ENCODE measurements at regions not wholly inside any gene's neighbourhood (a gene's known extent, or its start where the extent isn't known, plus 50 kb on each side); places are given as distances from the start of the nearest gene placed in this dataset.

GRCh38 chr10:125419146-125419545 is 258.8 kb upstream of the CTBP2 start:
- no peak overlapping the region for H2BK12ac ChIP-seq (ENCODE audit: low read length)
- no peak overlapping the region for H2BK120ac ChIP-seq (ENCODE audit: low read depth, low read length)
- peaks cover 0 to 15% (median 0%) of the 10 kb centered on the region in 3 experiments for H3K27me3 ChIP-seq (ENCODE audit: control insufficient read depth in 3 of 3, insufficient read depth in 3 of 3, low read depth in 1 of 3, low read length in 3 of 3)
- no peak overlapping the region for H3K18ac ChIP-seq (ENCODE audit: low read length)
- H2AFZ ChIP-seq (ENCODE audit: low read length): no peak overlapping the region
- no CpG with 5 or more reads among the region's 8 CpGs for WGBS, 2 donors (ENCODE audit: extremely low coverage in 2 of 2, insufficient read length in 2 of 2, insufficient replicate concordance in 1 of 2)
- H2AK5ac ChIP-seq (ENCODE audit: low read depth, low read length): no peak overlapping the region
- no peak overlapping the region for H2BK5ac ChIP-seq (ENCODE audit: low read length)
- no peak for DNase-seq (ENCODE audit: low spot score)
- H3K27ac ChIP-seq (replicated peaks; ENCODE audit: low read length): no peak overlapping the region
- H3K14ac ChIP-seq (ENCODE audit: low read length): no peak overlapping the region
- H2BK15ac ChIP-seq (ENCODE audit: low read length): no peak overlapping the region
- no peak overlapping the region for H3K4ac ChIP-seq (ENCODE audit: low read length)
- peak overlapping the region; percentile 37 for H3K23ac ChIP-seq (ENCODE audit: low read depth, low read length, poor library complexity)
- H3K36me3 ChIP-seq (replicated peaks in 1 of 2; ENCODE audit: control insufficient read depth in 2 of 2, insufficient read depth in 2 of 2, low read length in 2 of 2): no peaks in the 10 kb centered on the region
- H4K8ac ChIP-seq (ENCODE audit: low read depth, low read length): no peak overlapping the region
- no peaks in the 10 kb centered on the region for H3K79me1 ChIP-seq (ENCODE audit: low read depth, low read length)
- H3K4me3 ChIP-seq (ENCODE audit: low read length in 2 of 2): no peak overlapping the region
- H4K91ac ChIP-seq (ENCODE audit: low read depth, low read length, poor library complexity): no peak overlapping the region
- no peak overlapping the region for H3K9ac ChIP-seq (ENCODE audit: low read depth, low read length, poor library complexity)
- H3K9me3 ChIP-seq (replicated peaks in 1 of 2; ENCODE audit: control insufficient read depth in 2 of 2, insufficient read depth in 1 of 2, low read depth in 1 of 2, low read length in 2 of 2): peaks cover 0 to 5% of the 10 kb centered on the region in 2 donors
- peaks cover 0 to 1% of the 10 kb centered on the region in 2 donors for H3K4me1 ChIP-seq (ENCODE audit: control insufficient read depth in 2 of 2, insufficient read depth in 1 of 2, low read depth in 1 of 2, low read length in 2 of 2)
- H3K4me2 ChIP-seq (ENCODE audit: insufficient read depth, low read length, poor library complexity, severe bottlenecking): no peak overlapping the region

DNA sequence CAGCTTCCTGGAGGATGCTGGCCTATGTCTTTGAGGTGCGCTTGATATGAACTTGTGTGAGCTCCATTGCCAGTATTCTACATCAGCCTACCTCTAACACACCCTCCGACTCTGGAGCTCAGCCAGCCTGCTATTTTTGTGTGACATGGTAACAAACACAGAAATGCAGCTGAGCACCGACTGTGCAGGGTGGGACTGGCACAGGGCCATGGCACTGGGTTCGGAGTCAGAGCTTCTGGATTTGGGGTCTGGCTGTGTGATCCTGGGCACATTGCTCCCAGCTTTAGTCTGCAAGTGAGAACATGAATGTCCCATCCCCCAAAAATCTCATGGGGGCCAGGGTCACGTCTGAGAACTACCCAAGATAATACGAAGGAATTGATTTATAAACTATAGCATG is 257.2 kb upstream of the CTBP2 start:
- Histone ChIP-seq H2AFZ (ENCODE audit: low read length) (no peak overlapping the region), H3K14ac (ENCODE audit: low read length) (no peak overlapping the region), H3K79me1 (ENCODE audit: low read depth, low read length) (no peaks in the 10 kb centered on the region), H3K4me1 (ENCODE audit: control insufficient read depth in 2 of 2, insufficient read depth in 1 of 2, low read depth in 1 of 2, low read length in 2 of 2) (peaks cover 0 to 1% of the 10 kb centered on the region in 2 donors), H3K36me3 (replicated peaks in 1 of 2; ENCODE audit: control insufficient read depth in 2 of 2, insufficient read depth in 2 of 2, low read length in 2 of 2) (no peaks in the 10 kb centered on the region), H3K4me2 (ENCODE audit: insufficient read depth, low read length, poor library complexity, severe bottlenecking) (no peak overlapping the region), H2AK5ac (ENCODE audit: low read depth, low read length) (no peak overlapping the region), H4K91ac (ENCODE audit: low read depth, low read length, poor library complexity) (no peak overlapping the region), H4K8ac (ENCODE audit: low read depth, low read length) (no peak overlapping the region), H3K9ac (ENCODE audit: low read depth, low read length, poor library complexity) (no peak overlapping the region), H3K18ac (ENCODE audit: low read length) (no peak overlapping the region), H3K4me3 (ENCODE audit: low read length in 2 of 2) (peak overlapping the region in 1 of 2 donors; percentile 12), H3K4ac (ENCODE audit: low read length) (no peak overlapping the region), H3K27ac (replicated peaks; ENCODE audit: low read length) (no peak overlapping the region), H2BK12ac (ENCODE audit: low read length) (no peak overlapping the region), H2BK5ac (ENCODE audit: low read length) (no peak overlapping the region), H3K27me3 (ENCODE audit: control insufficient read depth in 3 of 3, insufficient read depth in 3 of 3, low read depth in 1 of 3, low read length in 3 of 3) (peaks cover 0 to 15% (median 0%) of the 10 kb centered on the region in 3 experiments), H3K9me3 (replicated peaks in 1 of 2; ENCODE audit: control insufficient read depth in 2 of 2, insufficient read depth in 1 of 2, low read depth in 1 of 2, low read length in 2 of 2) (peaks cover 0 to 5% of the 10 kb centered on the region in 2 donors), H2BK120ac (ENCODE audit: low read depth, low read length) (no peak overlapping the region), H3K23ac (ENCODE audit: low read depth, low read length, poor library complexity) (no peak overlapping the region), H2BK15ac (ENCODE audit: low read length) (no peak overlapping the region)
- no peak for DNase-seq (ENCODE audit: low spot score)
- no CpG with 5 or more reads among the region's 6 CpGs for WGBS, 2 donors (ENCODE audit: extremely low coverage in 2 of 2, insufficient read length in 2 of 2, insufficient replicate concordance in 1 of 2)

- DNase-seq (ENCODE audit: low spot score): no peak
Measured at GRCh38 chr10:125415964-125416363, 255.6 kb upstream of the CTBP2 start.

GRCh38 chr10:125415006-125415633 is 254.8 kb upstream of the CTBP2 start:
- Histone ChIP-seq H4K91ac (ENCODE audit: low read depth, low read length, poor library complexity) (no peak overlapping the region), H3K4me2 (ENCODE audit: insufficient read depth, low read length, poor library complexity, severe bottlenecking) (no peak overlapping the region), H2BK120ac (ENCODE audit: low read depth, low read length) (no peak overlapping the region), H3K4ac (ENCODE audit: low read length) (no peak overlapping the region), H3K18ac (ENCODE audit: low read length) (no peak overlapping the region), H3K36me3 (replicated peaks in 1 of 2; ENCODE audit: control insufficient read depth in 2 of 2, insufficient read depth in 2 of 2, low read length in 2 of 2) (no peaks in the 10 kb centered on the region), H2BK5ac (ENCODE audit: low read length) (no peak overlapping the region), H3K9ac (ENCODE audit: low read depth, low read length, poor library complexity) (no peak overlapping the region), H2AFZ (ENCODE audit: low read length) (no peak overlapping the region), H3K4me3 (ENCODE audit: low read length in 2 of 2) (no peak overlapping the region), H3K27me3 (ENCODE audit: control insufficient read depth in 3 of 3, insufficient read depth in 3 of 3, low read depth in 1 of 3, low read length in 3 of 3) (peaks cover 0 to 15% (median 0%) of the 10 kb centered on the region in 3 experiments), H3K79me1 (ENCODE audit: low read depth, low read length) (no peaks in the 10 kb centered on the region), H3K4me1 (ENCODE audit: control insufficient read depth in 2 of 2, insufficient read depth in 1 of 2, low read depth in 1 of 2, low read length in 2 of 2) (peaks cover 0 to 1% of the 10 kb centered on the region in 2 donors), H3K14ac (ENCODE audit: low read length) (no peak overlapping the region), H2BK15ac (ENCODE audit: low read length) (no peak overlapping the region), H3K9me3 (replicated peaks in 1 of 2; ENCODE audit: control insufficient read depth in 2 of 2, insufficient read depth in 1 of 2, low read depth in 1 of 2, low read length in 2 of 2) (peaks cover 0 to 5% of the 10 kb centered on the region in 2 donors), H3K27ac (replicated peaks; ENCODE audit: low read length) (no peak overlapping the region), H2BK12ac (ENCODE audit: low read length) (no peak overlapping the region), H3K23ac (ENCODE audit: low read depth, low read length, poor library complexity) (no peak overlapping the region), H4K8ac (ENCODE audit: low read depth, low read length) (no peak overlapping the region), H2AK5ac (ENCODE audit: low read depth, low read length) (no peak overlapping the region)
- WGBS, 2 donors (ENCODE audit: extremely low coverage in 2 of 2, insufficient read length in 2 of 2, insufficient replicate concordance in 1 of 2): no CpG with 5 or more reads among the region's 16 CpGs
- DNase-seq (ENCODE audit: low spot score): no peak

More at GRCh38 chr10:125415964-125416363, 255.6 kb upstream of the CTBP2 start:
- H3K23ac ChIP-seq (ENCODE audit: low read depth, low read length, poor library complexity): no peak overlapping the region
- H3K4me2 ChIP-seq (ENCODE audit: insufficient read depth, low read length, poor library complexity, severe bottlenecking): no peak overlapping the region
- H2AK5ac ChIP-seq (ENCODE audit: low read depth, low read length): no peak overlapping the region
- H2BK120ac ChIP-seq (ENCODE audit: low read depth, low read length): no peak overlapping the region
- H3K18ac ChIP-seq (ENCODE audit: low read length): no peak overlapping the region
- no peak overlapping the region for H2AFZ ChIP-seq (ENCODE audit: low read length)
- peak overlapping the region; percentile 32 for H3K9ac ChIP-seq (ENCODE audit: low read depth, low read length, poor library complexity)
- no peaks in the 10 kb centered on the region for H3K36me3 ChIP-seq (replicated peaks in 1 of 2; ENCODE audit: control insufficient read depth in 2 of 2, insufficient read depth in 2 of 2, low read length in 2 of 2)
- no CpG with 5 or more reads among the region's 2 CpGs for WGBS, 2 donors (ENCODE audit: extremely low coverage in 2 of 2, insufficient read length in 2 of 2, insufficient replicate concordance in 1 of 2)
- no peak overlapping the region for H2BK5ac ChIP-seq (ENCODE audit: low read length)
- H4K91ac ChIP-seq (ENCODE audit: low read depth, low read length, poor library complexity): no peak overlapping the region
- H3K79me1 ChIP-seq (ENCODE audit: low read depth, low read length): no peaks in the 10 kb centered on the region
- H3K27me3 ChIP-seq (ENCODE audit: control insufficient read depth in 3 of 3, insufficient read depth in 3 of 3, low read depth in 1 of 3, low read length in 3 of 3): peaks cover 0 to 15% (median 0%) of the 10 kb centered on the region in 3 experiments
- peaks cover 0 to 1% of the 10 kb centered on the region in 2 donors for H3K4me1 ChIP-seq (ENCODE audit: control insufficient read depth in 2 of 2, insufficient read depth in 1 of 2, low read depth in 1 of 2, low read length in 2 of 2)
- H4K8ac ChIP-seq (ENCODE audit: low read depth, low read length): no peak overlapping the region
- H3K14ac ChIP-seq (ENCODE audit: low read length): no peak overlapping the region
- H2BK12ac ChIP-seq (ENCODE audit: low read length): no peak overlapping the region
- no peak overlapping the region for H3K4ac ChIP-seq (ENCODE audit: low read length)
- peaks cover 0 to 5% of the 10 kb centered on the region in 2 donors for H3K9me3 ChIP-seq (replicated peaks in 1 of 2; ENCODE audit: control insufficient read depth in 2 of 2, insufficient read depth in 1 of 2, low read depth in 1 of 2, low read length in 2 of 2)
- no peak overlapping the region for H3K27ac ChIP-seq (replicated peaks; ENCODE audit: low read length)
- H2BK15ac ChIP-seq (ENCODE audit: low read length): no peak overlapping the region
- H3K4me3 ChIP-seq (ENCODE audit: low read length in 2 of 2): peak overlapping the region in 1 of 2 donors; percentile 60

Measured in neuronal stem cell (in vitro differentiated cells).